ENCODE measurements at regions not wholly inside any gene's neighbourhood (a gene's known extent, or its start where the extent isn't known, plus 50 kb on each side); places are given as distances from the start of the nearest gene placed in this dataset.

DNA sequence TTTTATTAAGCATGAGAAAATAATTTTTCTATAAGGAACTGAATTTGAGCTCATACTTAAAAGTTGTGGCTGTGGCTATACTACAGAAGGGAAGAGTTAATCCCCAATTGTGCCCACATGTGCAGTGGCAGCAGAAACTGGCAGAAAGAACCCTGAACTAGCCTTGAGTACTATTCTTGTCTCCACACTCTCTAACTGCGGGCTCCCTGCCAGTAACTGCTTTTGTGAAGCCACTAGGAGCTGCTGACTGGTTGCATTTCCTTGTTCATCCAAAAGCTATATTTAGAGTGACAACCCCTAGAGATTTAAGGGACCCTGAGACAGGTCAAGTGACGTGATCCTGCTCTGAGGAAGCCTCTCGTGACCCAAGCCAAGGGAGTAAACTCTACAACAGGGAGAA lies 238.6 kb downstream of the ELAVL2 start:
- FAIRE-seq (no peak), DNase-seq (ENCODE audit: low read depth, low spot score) (no peak)
- H3K27me3 ChIP-seq (ENCODE audit: control insufficient read depth, extremely low read depth, insufficient read depth, low read length): no peaks in the 10 kb centered on the region
- no peak overlapping the region for H3K4me3 ChIP-seq (ENCODE audit: control insufficient read depth in 2 of 3, extremely low read depth in 1 of 3, insufficient read depth in 2 of 3, low read depth in 1 of 3, low read length in 3 of 3)
- H3K9me3 ChIP-seq (ENCODE audit: control insufficient read depth, low read depth, low read length): no peaks in the 10 kb centered on the region
- no peak overlapping the region for H3K4me2 ChIP-seq (ENCODE audit: control insufficient read depth, extremely low read depth, insufficient read depth, low read depth, low read length)
- H3K9me1 ChIP-seq (ENCODE audit: control insufficient read depth, extremely low read depth, insufficient read depth, low read length): no peaks in the 10 kb centered on the region
- no peaks in the 10 kb centered on the region for H3K79me2 ChIP-seq (ENCODE audit: control insufficient read depth, insufficient read depth, low read length)
- H3K4me1 ChIP-seq (ENCODE audit: control insufficient read depth, extremely low read depth, insufficient read depth, low read length): no peaks in the 10 kb centered on the region
- H4K20me1 ChIP-seq (ENCODE audit: control insufficient read depth, extremely low read depth, insufficient read depth, low read length): no peaks in the 10 kb centered on the region
- TF ChIP-seq, protein P1, sequence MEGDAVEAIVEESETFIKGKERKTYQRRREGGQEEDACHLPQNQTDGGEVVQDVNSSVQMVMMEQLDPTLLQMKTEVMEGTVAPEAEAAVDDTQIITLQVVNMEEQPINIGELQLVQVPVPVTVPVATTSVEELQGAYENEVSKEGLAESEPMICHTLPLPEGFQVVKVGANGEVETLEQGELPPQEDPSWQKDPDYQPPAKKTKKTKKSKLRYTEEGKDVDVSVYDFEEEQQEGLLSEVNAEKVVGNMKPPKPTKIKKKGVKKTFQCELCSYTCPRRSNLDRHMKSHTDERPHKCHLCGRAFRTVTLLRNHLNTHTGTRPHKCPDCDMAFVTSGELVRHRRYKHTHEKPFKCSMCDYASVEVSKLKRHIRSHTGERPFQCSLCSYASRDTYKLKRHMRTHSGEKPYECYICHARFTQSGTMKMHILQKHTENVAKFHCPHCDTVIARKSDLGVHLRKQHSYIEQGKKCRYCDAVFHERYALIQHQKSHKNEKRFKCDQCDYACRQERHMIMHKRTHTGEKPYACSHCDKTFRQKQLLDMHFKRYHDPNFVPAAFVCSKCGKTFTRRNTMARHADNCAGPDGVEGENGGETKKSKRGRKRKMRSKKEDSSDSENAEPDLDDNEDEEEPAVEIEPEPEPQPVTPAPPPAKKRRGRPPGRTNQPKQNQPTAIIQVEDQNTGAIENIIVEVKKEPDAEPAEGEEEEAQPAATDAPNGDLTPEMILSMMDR (optimal IDR thresholded peaks at IDR 0.05 in 1 of 3, IDR thresholded peaks at IDR 0.05 in 1 of 3, conservative IDR thresholded peaks at IDR 0.05 in 1 of 3; ENCODE audit: extremely low read depth in 1 of 3, insufficient read depth in 2 of 3, low read length in 3 of 3): no peak
- TF ChIP-seq EZH2 (IDR thresholded peaks at IDR 0.05; ENCODE audit: low read length): no peak
- H2AFZ ChIP-seq (ENCODE audit: control insufficient read depth, low read length): no peak overlapping the region
- no peak overlapping the region for H3K9ac ChIP-seq (ENCODE audit: control insufficient read depth, extremely low read depth, insufficient read depth, low read length)
- H3K36me3 ChIP-seq (ENCODE audit: control insufficient read depth in 2 of 2, extremely low read depth in 1 of 2, insufficient read depth in 2 of 2, low read length in 2 of 2): no peaks in the 10 kb centered on the region
- no peak overlapping the region for H3K27ac ChIP-seq (ENCODE audit: control insufficient read depth, insufficient read depth, low read length)
- dilution Hi-C loops (cut with MboI; ENCODE audit: extremely low pct_ligation_motif_present, low sequenced_read_pairs): no loop called here

DNA sequence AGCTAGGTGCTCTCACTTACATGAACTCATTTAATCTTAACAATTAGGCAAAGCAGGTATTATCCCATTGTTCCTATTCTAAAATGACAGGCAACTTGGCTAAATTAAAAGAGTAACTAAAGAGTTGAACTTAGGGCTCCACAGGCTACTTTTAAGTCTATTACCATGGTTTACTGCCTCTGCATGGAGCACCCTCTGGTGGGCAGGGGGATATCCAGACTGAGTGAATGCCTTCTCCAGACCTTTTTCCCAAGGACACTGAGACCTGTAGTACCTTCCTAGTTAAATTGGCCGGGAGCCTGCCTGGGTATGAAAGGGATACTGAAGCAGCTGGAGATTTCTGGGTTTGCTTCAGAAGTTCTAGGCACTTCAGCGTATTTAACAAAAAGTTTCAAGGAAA lies 238.1 kb downstream of the ELAVL2 start:
- no peak overlapping the region for H3K4me2 ChIP-seq (ENCODE audit: control insufficient read depth, extremely low read depth, insufficient read depth, low read depth, low read length)
- TF ChIP-seq EZH2 (IDR thresholded peaks at IDR 0.05; ENCODE audit: low read length): no peak
- TF ChIP-seq, protein P1 (optimal IDR thresholded peaks at IDR 0.05 in 1 of 3, IDR thresholded peaks at IDR 0.05 in 1 of 3, conservative IDR thresholded peaks at IDR 0.05 in 1 of 3; ENCODE audit: extremely low read depth in 1 of 3, insufficient read depth in 2 of 3, low read length in 3 of 3): peak in 2 of 3 experiments; percentile 30 to 42
- H3K9ac ChIP-seq (ENCODE audit: control insufficient read depth, extremely low read depth, insufficient read depth, low read length): no peak overlapping the region
- DNase-seq (ENCODE audit: low read depth, low spot score) (no peak), FAIRE-seq (no peak)
- H4K20me1 ChIP-seq (ENCODE audit: control insufficient read depth, extremely low read depth, insufficient read depth, low read length): no peaks in the 10 kb centered on the region
- no peak overlapping the region for H2AFZ ChIP-seq (ENCODE audit: control insufficient read depth, low read length)
- dilution Hi-C loops (cut with MboI; ENCODE audit: extremely low pct_ligation_motif_present, low sequenced_read_pairs): no loop called here
- no peaks in the 10 kb centered on the region for H3K36me3 ChIP-seq (ENCODE audit: control insufficient read depth in 2 of 2, extremely low read depth in 1 of 2, insufficient read depth in 2 of 2, low read length in 2 of 2)
- no peaks in the 10 kb centered on the region for H3K27me3 ChIP-seq (ENCODE audit: control insufficient read depth, extremely low read depth, insufficient read depth, low read length)
- no peaks in the 10 kb centered on the region for H3K79me2 ChIP-seq (ENCODE audit: control insufficient read depth, insufficient read depth, low read length)
- no peaks in the 10 kb centered on the region for H3K4me1 ChIP-seq (ENCODE audit: control insufficient read depth, extremely low read depth, insufficient read depth, low read length)
- no peaks in the 10 kb centered on the region for H3K9me3 ChIP-seq (ENCODE audit: control insufficient read depth, low read depth, low read length)
- no peak overlapping the region for H3K4me3 ChIP-seq (ENCODE audit: control insufficient read depth in 2 of 3, extremely low read depth in 1 of 3, insufficient read depth in 2 of 3, low read depth in 1 of 3, low read length in 3 of 3)
- H3K9me1 ChIP-seq (ENCODE audit: control insufficient read depth, extremely low read depth, insufficient read depth, low read length): no peaks in the 10 kb centered on the region
- H3K27ac ChIP-seq (ENCODE audit: control insufficient read depth, insufficient read depth, low read length): no peak overlapping the region
